ENCODE measurements at regions not wholly inside any gene's neighbourhood (a gene's known extent, or its start where the extent isn't known, plus 50 kb on each side); places are given as distances from the start of the nearest gene placed in this dataset.
"Not testable (repeated sequence)": the region's sequence is repeated elsewhere in the genome, so short reads cannot be mapped to it uniquely, and the experiment has no call there.

- H3K36me3 ChIP-seq (ENCODE audit: control insufficient read depth, insufficient read depth, low read length); H3K9ac ChIP-seq (ENCODE audit: low read depth, low read length); H3K27ac ChIP-seq (ENCODE audit: low read depth, low read length); H3K4me3 ChIP-seq (ENCODE audit: low read depth, low read length); H3K4me1 ChIP-seq (ENCODE audit: control insufficient read depth, insufficient read depth, low read length); H3K27me3 ChIP-seq (ENCODE audit: control insufficient read depth, insufficient read depth, low read length): not testable (repeated sequence)
- H3K9me3 ChIP-seq (ENCODE audit: control insufficient read depth, insufficient read depth, low read length): peaks cover 90% of the 10 kb centered on the region
Measured at GRCh38 chr20:29120088-29120487, 2137.4 kb upstream of the DEFB115 start.

GRCh38 chr20:29120575-29120974, 2136.9 kb upstream of the DEFB115 start:
- peaks cover 90% of the 10 kb centered on the region for H3K9me3 ChIP-seq (ENCODE audit: control insufficient read depth, insufficient read depth, low read length)
- not testable (repeated sequence) for H3K4me3 ChIP-seq (ENCODE audit: low read depth, low read length); H3K27me3 ChIP-seq (ENCODE audit: control insufficient read depth, insufficient read depth, low read length); H3K36me3 ChIP-seq (ENCODE audit: control insufficient read depth, insufficient read depth, low read length); H3K4me1 ChIP-seq (ENCODE audit: control insufficient read depth, insufficient read depth, low read length); H3K27ac ChIP-seq (ENCODE audit: low read depth, low read length); H3K9ac ChIP-seq (ENCODE audit: low read depth, low read length)

- not testable (repeated sequence) for H3K9ac ChIP-seq (ENCODE audit: low read depth, low read length); H3K36me3 ChIP-seq (ENCODE audit: control insufficient read depth, insufficient read depth, low read length); H3K4me1 ChIP-seq (ENCODE audit: control insufficient read depth, insufficient read depth, low read length); H3K27ac ChIP-seq (ENCODE audit: low read depth, low read length); H3K27me3 ChIP-seq (ENCODE audit: control insufficient read depth, insufficient read depth, low read length)
- peak overlapping the region; percentile 3; the same call in 1 of the 2 replicates for H3K4me3 ChIP-seq (ENCODE audit: low read depth, low read length)
- H3K9me3 ChIP-seq (ENCODE audit: control insufficient read depth, insufficient read depth, low read length): peaks cover 75% of the 10 kb centered on the region
Measured at GRCh38 chr20:29122784-29123183, 2134.7 kb upstream of the DEFB115 start.

GRCh38 chr20:29123861-29124260, 2133.6 kb upstream of the DEFB115 start:
- Histone ChIP-seq H3K9me3 (ENCODE audit: control insufficient read depth, insufficient read depth, low read length) (peaks cover 64% of the 10 kb centered on the region), H3K27me3 (ENCODE audit: control insufficient read depth, insufficient read depth, low read length) (no peaks in the 10 kb centered on the region), H3K9ac (ENCODE audit: low read depth, low read length) (no peak overlapping the region), H3K4me3 (ENCODE audit: low read depth, low read length) (no peak overlapping the region), H3K36me3 (ENCODE audit: control insufficient read depth, insufficient read depth, low read length) (no peaks in the 10 kb centered on the region), H3K27ac (ENCODE audit: low read depth, low read length) (no peak overlapping the region), H3K4me1 (ENCODE audit: control insufficient read depth, insufficient read depth, low read length) (no peaks in the 10 kb centered on the region)

Data from HUES48 (cell line).